ENCODE measurements at regions not wholly inside any gene's neighbourhood (a gene's known extent, or its start where the extent isn't known, plus 50 kb on each side); places are given as distances from the start of the nearest gene placed in this dataset.

DNA sequence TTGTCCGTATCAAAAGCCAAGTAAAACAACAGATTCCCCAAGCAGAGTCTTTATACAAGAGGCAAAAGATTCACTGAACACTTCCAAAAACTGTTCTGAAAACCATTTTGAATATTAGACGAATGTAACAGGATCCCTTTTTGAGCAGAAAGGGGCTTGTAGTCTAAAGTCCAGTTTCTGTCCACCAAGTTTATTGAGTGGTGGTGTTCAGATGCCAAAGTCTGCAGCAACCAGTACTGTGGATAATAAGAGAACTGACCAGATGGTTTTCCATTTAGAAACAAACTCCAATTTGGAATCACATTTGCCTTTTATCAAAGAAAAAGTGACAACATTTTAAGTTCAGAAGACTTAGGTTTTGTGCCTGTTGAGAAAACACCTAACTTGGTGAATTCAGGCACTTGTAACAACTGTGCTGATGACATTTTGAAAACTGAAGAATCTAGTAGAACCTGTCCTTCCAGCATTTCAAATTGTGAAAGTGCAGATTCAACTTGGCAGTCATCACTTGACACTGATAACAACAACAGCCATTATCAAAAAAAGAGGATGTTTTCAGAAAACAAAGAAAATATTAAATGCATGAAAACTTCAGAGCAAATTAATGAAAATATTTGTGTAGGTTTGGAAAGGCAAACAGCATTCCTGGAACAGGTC lies 217.1 kb downstream of the CSNK2A3 start:
- 90 to 93% methylated on average over 2 of the region's 2 CpGs for WGBS, 2 experiments (ENCODE audit: insufficient coverage in 1 of 2, insufficient read length in 1 of 2)
- H3K9ac ChIP-seq (ENCODE audit: extremely low read depth, low read length, poor library complexity, severe bottlenecking): no peak overlapping the region
- Mint-ChIP-seq H3K27ac (no peak overlapping the region), H3K4me1 (no peaks in the 10 kb centered on the region), H3K4me3 (no peak overlapping the region), H3K36me3 (ENCODE audit: low read depth) (no peaks in the 10 kb centered on the region), H3K9me3 (no peaks in the 10 kb centered on the region), H3K27me3 (ENCODE audit: insufficient read depth) (no peaks in the 10 kb centered on the region)
- H3K4me3 ChIP-seq (ENCODE audit: low read length): no peak overlapping the region
- DNase-seq: no peak
- no peak overlapping the region for H3K27ac ChIP-seq (ENCODE audit: low read depth, low read length)
- H3K36me3 ChIP-seq (ENCODE audit: control insufficient read depth, insufficient read depth, low read length): no peaks in the 10 kb centered on the region
- no peaks in the 10 kb centered on the region for H3K4me1 ChIP-seq (ENCODE audit: control insufficient read depth, insufficient read depth, low read length)
- H3K27me3 ChIP-seq (ENCODE audit: control insufficient read depth, insufficient read depth, low read length, poor library complexity, severe bottlenecking): no peaks in the 10 kb centered on the region
- H3K9me3 ChIP-seq (ENCODE audit: control insufficient read depth, low read length): no peaks in the 10 kb centered on the region
- TF ChIP-seq, protein P1, sequence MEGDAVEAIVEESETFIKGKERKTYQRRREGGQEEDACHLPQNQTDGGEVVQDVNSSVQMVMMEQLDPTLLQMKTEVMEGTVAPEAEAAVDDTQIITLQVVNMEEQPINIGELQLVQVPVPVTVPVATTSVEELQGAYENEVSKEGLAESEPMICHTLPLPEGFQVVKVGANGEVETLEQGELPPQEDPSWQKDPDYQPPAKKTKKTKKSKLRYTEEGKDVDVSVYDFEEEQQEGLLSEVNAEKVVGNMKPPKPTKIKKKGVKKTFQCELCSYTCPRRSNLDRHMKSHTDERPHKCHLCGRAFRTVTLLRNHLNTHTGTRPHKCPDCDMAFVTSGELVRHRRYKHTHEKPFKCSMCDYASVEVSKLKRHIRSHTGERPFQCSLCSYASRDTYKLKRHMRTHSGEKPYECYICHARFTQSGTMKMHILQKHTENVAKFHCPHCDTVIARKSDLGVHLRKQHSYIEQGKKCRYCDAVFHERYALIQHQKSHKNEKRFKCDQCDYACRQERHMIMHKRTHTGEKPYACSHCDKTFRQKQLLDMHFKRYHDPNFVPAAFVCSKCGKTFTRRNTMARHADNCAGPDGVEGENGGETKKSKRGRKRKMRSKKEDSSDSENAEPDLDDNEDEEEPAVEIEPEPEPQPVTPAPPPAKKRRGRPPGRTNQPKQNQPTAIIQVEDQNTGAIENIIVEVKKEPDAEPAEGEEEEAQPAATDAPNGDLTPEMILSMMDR (conservative IDR thresholded peaks at IDR 0.05): no peak

GRCh38 chr11:11129118-11129517 lies 223.9 kb downstream of the CSNK2A3 start:
- H3K27ac Mint-ChIP-seq: no peak overlapping the region
- no peaks in the 10 kb centered on the region for H3K27me3 Mint-ChIP-seq (ENCODE audit: insufficient read depth)
- 93 to 100% methylated on average over 1 of the region's 1 CpG for WGBS, 2 experiments (ENCODE audit: insufficient coverage in 1 of 2, insufficient read length in 1 of 2)
- TF ChIP-seq, protein P1 (conservative IDR thresholded peaks at IDR 0.05): no peak
- Histone ChIP-seq H3K4me1 (ENCODE audit: control insufficient read depth, insufficient read depth, low read length) (no peaks in the 10 kb centered on the region), H3K36me3 (ENCODE audit: control insufficient read depth, insufficient read depth, low read length) (no peaks in the 10 kb centered on the region), H3K9ac (ENCODE audit: extremely low read depth, low read length, poor library complexity, severe bottlenecking) (no peak overlapping the region), H3K27ac (ENCODE audit: low read depth, low read length) (no peak overlapping the region), H3K4me3 (ENCODE audit: low read length) (no peak overlapping the region), H3K27me3 (ENCODE audit: control insufficient read depth, insufficient read depth, low read length, poor library complexity, severe bottlenecking) (no peaks in the 10 kb centered on the region), H3K9me3 (ENCODE audit: control insufficient read depth, low read length) (peaks cover 11% of the 10 kb centered on the region)
- H3K9me3 Mint-ChIP-seq: peaks cover 8% of the 10 kb centered on the region
- no peak for DNase-seq
- no peaks in the 10 kb centered on the region for H3K4me1 Mint-ChIP-seq
- no peaks in the 10 kb centered on the region for H3K36me3 Mint-ChIP-seq (ENCODE audit: low read depth)
- no peak overlapping the region for H3K4me3 Mint-ChIP-seq

GRCh38 chr11:11125618-11126017 lies 227.4 kb downstream of the CSNK2A3 start:
- WGBS, 2 experiments (ENCODE audit: insufficient coverage in 1 of 2, insufficient read length in 1 of 2): 85 to 93% methylated on average over 2 of the region's 2 CpGs
- no peak for DNase-seq
- Histone ChIP-seq H3K9ac (ENCODE audit: extremely low read depth, low read length, poor library complexity, severe bottlenecking) (no peak overlapping the region), H3K27ac (ENCODE audit: low read depth, low read length) (no peak overlapping the region), H3K4me3 (ENCODE audit: low read length) (no peak overlapping the region), H3K36me3 (ENCODE audit: control insufficient read depth, insufficient read depth, low read length) (no peaks in the 10 kb centered on the region), H3K27me3 (ENCODE audit: control insufficient read depth, insufficient read depth, low read length, poor library complexity, severe bottlenecking) (no peaks in the 10 kb centered on the region), H3K9me3 (ENCODE audit: control insufficient read depth, low read length) (peaks cover 11% of the 10 kb centered on the region), H3K4me1 (ENCODE audit: control insufficient read depth, insufficient read depth, low read length) (no peaks in the 10 kb centered on the region)
- Mint-ChIP-seq H3K4me3 (no peak overlapping the region), H3K27ac (no peak overlapping the region), H3K27me3 (ENCODE audit: insufficient read depth) (no peaks in the 10 kb centered on the region), H3K9me3 (peaks cover 7% of the 10 kb centered on the region), H3K4me1 (no peaks in the 10 kb centered on the region), H3K36me3 (ENCODE audit: low read depth) (no peaks in the 10 kb centered on the region)
- TF ChIP-seq, protein P1 (conservative IDR thresholded peaks at IDR 0.05): no peak
